ENCODE measurements at regions not wholly inside any gene's neighbourhood (a gene's known extent, or its start where the extent isn't known, plus 50 kb on each side); places are given as distances from the start of the nearest gene placed in this dataset.
"Not testable (repeated sequence)": the region's sequence is repeated elsewhere in the genome, so short reads cannot be mapped to it uniquely, and the experiment has no call there.

DNA sequence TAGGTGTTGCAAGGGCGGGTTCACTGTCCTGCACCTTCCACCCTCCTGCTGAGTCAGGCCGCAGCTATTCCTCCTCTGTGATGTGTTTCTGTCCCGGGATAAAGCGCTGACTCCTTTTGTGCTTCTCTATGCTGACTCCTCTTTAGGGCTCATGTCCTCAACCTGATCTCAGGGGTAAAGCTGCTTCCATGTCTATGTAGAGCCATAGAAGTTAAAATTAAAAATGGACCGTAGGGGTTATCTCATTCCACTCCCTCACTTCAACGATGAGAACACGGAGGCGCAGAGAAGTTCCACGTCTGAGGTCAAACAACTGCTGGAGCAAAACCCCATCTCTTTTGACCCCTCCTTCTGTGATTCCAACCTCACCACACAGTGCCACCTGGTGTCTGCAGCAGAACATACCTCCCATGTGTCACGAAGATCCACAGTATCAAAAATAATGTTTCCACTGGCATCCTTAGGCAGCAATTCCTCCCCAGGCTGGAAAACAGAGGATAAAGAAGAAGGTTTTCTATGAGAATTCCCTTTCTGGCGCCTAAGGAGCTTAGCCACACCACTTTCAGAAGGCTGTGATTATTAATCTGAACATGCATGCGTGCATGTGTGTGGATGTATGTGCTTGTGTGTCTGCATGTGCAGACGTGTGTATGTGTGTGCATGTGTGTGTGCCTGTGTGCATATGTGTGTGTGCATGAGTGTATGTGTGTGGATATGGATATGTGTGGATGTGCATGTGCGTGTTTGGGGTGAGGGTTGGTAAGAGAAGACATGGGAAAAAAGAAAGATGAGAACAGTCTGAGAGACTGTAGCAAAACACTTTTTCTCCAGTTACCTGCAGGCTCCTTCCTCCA is 81.2 kb upstream of the UCN3 start:
- H3K4me3 ChIP-seq (ENCODE audit: low read length) = no peak overlapping the region
- DNase-seq (ENCODE audit: low read depth) = peak; percentile 15
- peak; percentile 83 for TF ChIP-seq CTCF (conservative IDR thresholded peaks at IDR 0.05; ENCODE audit: low read depth, low read length)

DNA sequence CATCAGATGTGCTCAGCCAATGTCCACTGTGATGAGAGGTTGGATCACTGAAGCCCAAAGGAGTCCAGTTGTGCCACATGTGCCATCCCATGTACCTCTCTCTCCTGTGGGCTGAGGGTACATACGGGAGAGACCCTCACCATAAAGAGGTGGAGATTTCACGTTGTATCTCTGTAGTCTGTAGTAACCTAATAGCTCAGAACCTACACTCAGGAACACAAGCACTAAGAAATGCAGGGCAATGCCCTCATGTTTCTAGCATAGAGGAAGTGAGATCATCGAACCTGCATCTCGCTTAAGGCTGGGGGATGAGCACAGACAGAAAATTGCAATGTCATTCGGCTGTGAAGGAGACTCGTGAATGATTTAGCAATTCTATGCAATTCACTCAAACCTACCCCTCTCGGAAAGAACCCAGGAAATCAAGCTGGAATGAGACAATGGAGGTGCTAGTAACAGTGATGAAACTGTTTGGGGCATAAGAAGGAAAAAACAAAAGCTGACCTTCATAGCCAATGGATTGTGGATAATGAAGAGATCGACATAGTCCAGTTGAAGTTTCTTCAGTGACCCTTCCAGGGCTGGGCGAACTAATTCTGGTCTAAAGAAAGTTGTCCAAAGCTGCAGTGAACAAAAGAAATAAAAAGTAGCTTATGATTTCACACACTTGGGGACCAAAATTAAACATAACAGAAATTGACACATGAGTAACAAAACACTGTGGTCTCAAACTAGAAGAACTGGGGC is 80.3 kb upstream of the UCN3 start:
- no peak for TF ChIP-seq CTCF (conservative IDR thresholded peaks at IDR 0.05; ENCODE audit: low read depth, low read length)
- no peak overlapping the region for H3K4me3 ChIP-seq (ENCODE audit: low read length)
- no peak for DNase-seq (ENCODE audit: low read depth)

DNA sequence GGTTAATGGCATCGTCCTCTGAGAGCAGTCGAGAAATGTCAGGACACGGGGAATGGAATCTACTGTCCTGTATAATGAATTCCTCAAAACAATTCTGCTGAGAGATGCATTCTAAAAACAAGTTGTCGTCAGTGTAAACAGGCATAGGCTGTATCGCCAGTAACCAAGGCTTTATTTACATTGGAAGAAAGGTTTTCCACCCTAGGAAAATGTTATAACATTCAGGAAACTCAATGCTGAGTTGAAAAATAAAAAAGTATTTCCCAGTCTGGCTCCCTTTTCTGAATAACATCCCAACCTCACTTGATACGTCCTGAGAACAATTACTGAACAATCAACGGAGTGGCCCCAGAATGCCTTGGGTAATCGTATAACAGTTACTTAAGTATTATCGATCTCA is 79.6 kb upstream of the UCN3 start:
- no peak for TF ChIP-seq CTCF (conservative IDR thresholded peaks at IDR 0.05; ENCODE audit: low read depth, low read length)
- DNase-seq (ENCODE audit: low read depth) = no peak
- no peak overlapping the region for H3K4me3 ChIP-seq (ENCODE audit: low read length)

DNA sequence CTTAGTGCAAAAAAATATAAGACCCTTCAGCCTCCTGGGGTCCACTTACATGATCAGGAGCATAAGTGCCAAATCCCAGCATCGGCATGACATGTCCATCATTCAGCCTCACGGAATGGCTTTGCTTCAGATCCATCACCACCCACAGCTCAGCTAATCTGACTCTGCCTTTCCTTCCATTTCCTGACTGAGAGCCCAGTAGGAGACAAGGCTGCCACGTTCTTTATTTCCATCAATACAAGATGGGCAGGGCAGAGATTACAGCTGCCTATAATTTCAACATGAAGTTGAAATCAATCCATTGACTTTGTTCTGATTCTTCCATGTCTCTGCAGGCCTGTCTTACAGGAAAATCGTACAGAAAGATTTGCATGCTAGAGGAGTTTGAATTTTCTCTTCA is 76.4 kb upstream of the UCN3 start:
- H3K4me3 ChIP-seq (ENCODE audit: low read length) = no peak overlapping the region
- DNase-seq (ENCODE audit: low read depth) = no peak
- no peak for TF ChIP-seq CTCF (conservative IDR thresholded peaks at IDR 0.05; ENCODE audit: low read depth, low read length)

DNA sequence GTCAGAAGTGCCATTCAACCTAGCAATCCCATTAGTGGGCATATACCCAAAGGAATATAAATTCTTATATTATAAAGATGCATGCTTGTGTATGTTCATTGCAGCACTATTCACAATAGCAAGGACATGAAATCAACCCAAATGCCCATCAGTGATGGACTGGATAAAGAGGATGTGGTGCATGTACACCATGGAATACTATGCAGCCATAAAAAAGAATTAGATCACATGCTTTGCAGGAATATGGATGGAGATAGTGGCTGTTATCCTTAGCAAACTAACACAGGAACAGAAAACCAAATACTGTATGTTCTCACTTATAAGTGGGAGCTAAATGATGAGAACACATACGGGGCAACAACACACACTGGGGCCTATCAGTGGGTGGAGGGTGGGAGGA is 75.5 kb upstream of the UCN3 start:
- H3K4me3 ChIP-seq (ENCODE audit: low read length); DNase-seq (ENCODE audit: low read depth): not testable (repeated sequence)

DNA sequence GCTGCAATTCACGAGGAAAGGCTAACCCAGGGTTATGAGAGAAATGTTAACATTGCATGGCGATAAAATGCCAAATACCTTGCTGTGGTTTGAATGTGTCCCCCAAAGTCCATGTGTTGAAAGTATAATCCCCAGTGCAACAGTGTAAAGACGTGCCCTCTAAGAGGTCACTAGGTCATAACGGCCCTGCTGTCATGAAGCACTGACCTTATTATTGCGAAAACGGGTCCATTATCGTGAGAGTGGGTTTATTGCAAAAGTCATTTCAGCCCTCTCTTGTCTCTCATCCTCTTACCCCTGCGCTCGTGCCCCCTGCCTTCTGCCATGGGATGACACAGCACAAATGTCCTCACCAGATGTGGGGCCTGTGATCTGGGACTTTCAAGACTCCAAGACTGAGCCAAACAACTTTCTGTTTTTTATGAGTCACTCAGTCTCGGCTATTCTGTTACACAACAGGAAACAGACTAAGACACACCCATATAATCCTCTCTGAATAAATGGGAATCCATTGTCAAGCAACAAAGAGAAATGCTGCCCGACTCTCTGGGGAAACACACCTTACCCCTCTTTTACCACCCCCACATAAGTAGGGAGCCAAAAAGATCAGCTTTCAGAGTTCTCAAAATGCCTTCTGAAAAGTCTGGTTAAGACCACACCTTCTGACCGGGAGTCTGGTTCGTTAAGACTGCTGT is 73.1 kb upstream of the UCN3 start:
- TF ChIP-seq CTCF (conservative IDR thresholded peaks at IDR 0.05; ENCODE audit: low read depth, low read length) = no peak
- no peak overlapping the region for H3K4me3 ChIP-seq (ENCODE audit: low read length)
- DNase-seq (ENCODE audit: low read depth) = peak; percentile 55

DNA sequence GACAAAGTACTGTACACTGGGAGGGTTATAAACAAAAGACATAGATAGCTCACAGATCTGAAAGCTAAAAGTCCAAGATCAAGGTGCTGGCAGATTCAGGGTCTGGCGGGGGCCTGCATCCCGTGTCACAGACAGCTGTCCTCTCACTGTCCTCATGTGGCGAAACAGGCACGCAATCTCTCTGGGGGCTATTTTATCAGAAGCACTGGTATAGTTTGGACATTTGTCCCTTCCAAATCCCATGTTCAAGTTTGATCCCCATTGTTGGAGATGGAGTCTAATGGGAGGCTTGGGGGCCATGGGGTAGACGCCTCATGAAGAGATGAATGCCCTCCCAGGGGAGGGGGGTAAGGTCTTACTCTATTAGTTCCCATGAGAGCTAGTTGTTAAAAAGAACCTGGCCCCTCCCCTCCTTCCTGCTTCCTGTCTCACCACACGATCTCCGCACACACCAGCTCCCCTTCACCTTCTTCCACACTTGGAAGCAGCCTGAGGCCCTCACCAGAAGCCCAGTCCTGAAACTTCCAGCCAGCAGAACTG is 72.5 kb upstream of the UCN3 start:
- TF ChIP-seq CTCF (conservative IDR thresholded peaks at IDR 0.05; ENCODE audit: low read depth, low read length) = no peak
- H3K4me3 ChIP-seq (ENCODE audit: low read length) = no peak overlapping the region
- DNase-seq (ENCODE audit: low read depth) = no peak

DNA sequence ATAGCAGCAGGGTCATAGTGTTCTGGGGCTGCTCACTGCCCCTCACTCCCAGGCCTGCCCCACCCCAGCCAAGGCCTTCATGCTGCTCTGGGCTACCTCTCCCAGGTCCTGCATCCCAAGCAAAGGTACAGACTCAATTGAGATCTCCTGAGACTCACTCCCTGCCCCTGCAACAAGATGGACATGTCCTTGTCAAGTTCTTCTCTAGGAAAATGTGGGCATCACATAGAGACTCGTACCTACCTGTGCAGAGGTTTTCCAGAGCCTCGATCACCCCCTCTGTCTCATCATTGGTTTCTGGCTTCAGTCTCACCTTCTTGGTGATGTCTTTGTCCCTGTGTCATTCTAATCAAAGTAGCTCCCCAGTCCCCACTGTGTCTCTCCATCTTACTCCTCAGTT is 71.8 kb upstream of the UCN3 start:
- not testable (repeated sequence) for DNase-seq (ENCODE audit: low read depth); H3K4me3 ChIP-seq (ENCODE audit: low read length)

Data from retinal pigment epithelial cell (primary cell).